22Rv1 (cell line): ENCODE measurements at regions not wholly inside any gene's neighbourhood (a gene's known extent, or its start where the extent isn't known, plus 50 kb on each side); places are given as distances from the start of the nearest gene placed in this dataset.

ENCODE experiments used
- ZFX ChIP-seq: fragments of 450-650 bp; IDR thresholded peaks from 2 replicates; pipeline ENCODE4 v1.6.1; 2017; ENCODE audit warnings: antibody characterized with exemption, borderline replicate concordance
- TF ChIP-seq, protein P1 (sequence below): fragments of 450-650 bp; IDR thresholded peaks from 2 replicates; pipeline ENCODE4 v1.5.1; 2017; ENCODE audit warnings: mild to moderate bottlenecking

- TF ChIP-seq, protein P1, sequence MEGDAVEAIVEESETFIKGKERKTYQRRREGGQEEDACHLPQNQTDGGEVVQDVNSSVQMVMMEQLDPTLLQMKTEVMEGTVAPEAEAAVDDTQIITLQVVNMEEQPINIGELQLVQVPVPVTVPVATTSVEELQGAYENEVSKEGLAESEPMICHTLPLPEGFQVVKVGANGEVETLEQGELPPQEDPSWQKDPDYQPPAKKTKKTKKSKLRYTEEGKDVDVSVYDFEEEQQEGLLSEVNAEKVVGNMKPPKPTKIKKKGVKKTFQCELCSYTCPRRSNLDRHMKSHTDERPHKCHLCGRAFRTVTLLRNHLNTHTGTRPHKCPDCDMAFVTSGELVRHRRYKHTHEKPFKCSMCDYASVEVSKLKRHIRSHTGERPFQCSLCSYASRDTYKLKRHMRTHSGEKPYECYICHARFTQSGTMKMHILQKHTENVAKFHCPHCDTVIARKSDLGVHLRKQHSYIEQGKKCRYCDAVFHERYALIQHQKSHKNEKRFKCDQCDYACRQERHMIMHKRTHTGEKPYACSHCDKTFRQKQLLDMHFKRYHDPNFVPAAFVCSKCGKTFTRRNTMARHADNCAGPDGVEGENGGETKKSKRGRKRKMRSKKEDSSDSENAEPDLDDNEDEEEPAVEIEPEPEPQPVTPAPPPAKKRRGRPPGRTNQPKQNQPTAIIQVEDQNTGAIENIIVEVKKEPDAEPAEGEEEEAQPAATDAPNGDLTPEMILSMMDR = no peak
- no peak for TF ChIP-seq ZFX
These were observed 118.4 kb upstream of the CLDN10 start for GRCh38 chr13:95434111-95434510.
